ENCODE measurements at regions not wholly inside any gene's neighbourhood (a gene's known extent, or its start where the extent isn't known, plus 50 kb on each side); places are given as distances from the start of the nearest gene placed in this dataset.

DNA sequence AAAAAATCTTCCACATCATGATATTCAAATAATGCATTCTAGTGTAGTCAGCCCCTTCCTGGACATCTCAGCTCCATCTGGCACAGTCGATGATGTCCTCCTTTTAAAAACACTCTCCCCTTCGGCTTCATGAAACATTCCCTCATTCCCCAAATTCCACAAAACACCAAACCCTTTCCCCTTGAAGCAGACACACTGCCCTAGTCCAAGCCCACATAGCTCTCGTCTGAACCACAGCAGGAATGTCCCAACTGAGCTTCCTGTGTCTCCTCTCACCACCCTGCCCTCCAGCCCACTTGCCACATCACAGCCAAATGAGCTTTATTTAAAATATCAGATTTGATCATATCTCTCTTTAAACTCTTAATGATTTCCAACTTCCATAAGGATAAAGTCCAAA, 106.4 kb upstream of the CARMIL1 start:
- POLR2A ChIA-PET (ENCODE audit: partially characterized antibody), result no interaction called here
- no peak overlapping the region for H4K5ac ChIP-seq (ENCODE audit: insufficient read length, low read depth, low read length)
- H2BK12ac ChIP-seq (ENCODE audit: low read depth, low read length), result no peak overlapping the region
- no peak overlapping the region for H3K4me2 ChIP-seq (ENCODE audit: insufficient read depth in 1 of 2, low read depth in 2 of 2, low read length in 2 of 2)
- H2BK5ac ChIP-seq (ENCODE audit: low read depth, low read length), result no peak overlapping the region
- no peak overlapping the region for H3K4ac ChIP-seq (replicated peaks; ENCODE audit: insufficient read length, low read depth, low read length)
- H3K9me3 ChIP-seq (ENCODE audit: insufficient read depth in 2 of 2, low read depth in 1 of 2, low read length in 1 of 2), result no peaks in the 10 kb centered on the region
- no peak overlapping the region for H3K18ac ChIP-seq (ENCODE audit: extremely low read depth, low read length)
- no peaks in the 10 kb centered on the region for H4K20me1 ChIP-seq (replicated peaks in 1 of 2; ENCODE audit: control insufficient read depth in 1 of 2, insufficient read depth in 2 of 2, low read length in 2 of 2)
- H3K4me3 ChIP-seq (ENCODE audit: extremely low read depth in 1 of 4, insufficient read depth in 2 of 4, low read depth in 3 of 4, low read length in 4 of 4), result no peak overlapping the region
- H2AFZ ChIP-seq (ENCODE audit: low read length), result no peak overlapping the region
- no peaks in the 10 kb centered on the region for H3K36me3 ChIP-seq (ENCODE audit: control insufficient read depth in 2 of 4, insufficient read depth in 4 of 4, low read length in 3 of 4)
- CTCF ChIA-PET (ENCODE audit: partially characterized antibody), result interaction anchor here (0.5 to 1.1 kb wide), 4 partner anchors 13 to 314 kb away, joined by 3 to 4 read pairs (median 3); no protein-coding TSS in a partner anchor
- no peaks in the 10 kb centered on the region; the same call in 1 of the 2 replicates for H3K23me2 ChIP-seq (ENCODE audit: low read depth, low read length)
- H4K91ac ChIP-seq (replicated peaks; ENCODE audit: insufficient read length, low read length), result no peak overlapping the region
- no peaks in the 10 kb centered on the region for H3K27me3 ChIP-seq (replicated peaks in 1 of 4; ENCODE audit: control insufficient read depth in 3 of 4, extremely low read depth in 1 of 4, insufficient read depth in 3 of 4, low read length in 3 of 4)
- H3K4me1 ChIP-seq (replicated peaks in 1 of 4; ENCODE audit: control insufficient read depth in 3 of 4, insufficient read depth in 4 of 4, low read length in 3 of 4), result no peaks in the 10 kb centered on the region
- H3K79me1 ChIP-seq (ENCODE audit: low read depth, low read length), result no peaks in the 10 kb centered on the region
- H3K27ac ChIP-seq (ENCODE audit: low read depth, low read length), result no peak overlapping the region
- H3K56ac ChIP-seq (replicated peaks; ENCODE audit: insufficient read length, low read depth, low read length), result no peak overlapping the region
- no peak overlapping the region for H3K23ac ChIP-seq (ENCODE audit: insufficient read length)
- 92 to 100% methylated on average over 1 to 3 of the region's 3 CpGs for WGBS, 2 experiments (ENCODE audit: extremely low coverage in 1 of 2, insufficient coverage in 1 of 2, insufficient read length in 1 of 2, insufficient replicate concordance in 2 of 2, low coverage in 1 of 2, low lambda C conversion rate in 2 of 2, missing lambda C conversion rate in 1 of 2)
- H2AK5ac ChIP-seq (ENCODE audit: low read depth, low read length), result no peak overlapping the region
- no peak for FAIRE-seq
- peak in 1 of 2 experiments; percentile 7 for DNase-seq (ENCODE audit: low read depth in 1 of 2, low spot score in 2 of 2)
- no peak overlapping the region for H2BK20ac ChIP-seq (ENCODE audit: low read length)
- H3K9ac ChIP-seq (replicated peaks in 1 of 4; ENCODE audit: extremely low read depth in 1 of 4, low read depth in 3 of 4, low read length in 3 of 4), result no peak overlapping the region
- H3K79me2 ChIP-seq (ENCODE audit: control insufficient read depth in 1 of 2, insufficient read depth in 2 of 2, low read length in 2 of 2), result no peaks in the 10 kb centered on the region
- H4K8ac ChIP-seq (ENCODE audit: extremely low read depth, insufficient read depth, low read length), result no peak overlapping the region
- no peak overlapping the region for H2BK15ac ChIP-seq (ENCODE audit: low read length)
- no peak overlapping the region for H2BK120ac ChIP-seq (replicated peaks; ENCODE audit: low read depth, low read length)
- no peak overlapping the region for H3K14ac ChIP-seq (ENCODE audit: insufficient read length)
- TF ChIP-seq, protein P1, sequence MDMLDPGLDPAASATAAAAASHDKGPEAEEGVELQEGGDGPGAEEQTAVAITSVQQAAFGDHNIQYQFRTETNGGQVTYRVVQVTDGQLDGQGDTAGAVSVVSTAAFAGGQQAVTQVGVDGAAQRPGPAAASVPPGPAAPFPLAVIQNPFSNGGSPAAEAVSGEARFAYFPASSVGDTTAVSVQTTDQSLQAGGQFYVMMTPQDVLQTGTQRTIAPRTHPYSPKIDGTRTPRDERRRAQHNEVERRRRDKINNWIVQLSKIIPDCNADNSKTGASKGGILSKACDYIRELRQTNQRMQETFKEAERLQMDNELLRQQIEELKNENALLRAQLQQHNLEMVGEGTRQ (IDR thresholded peaks at IDR 0.05; ENCODE audit: low read length), result no peak
- no peak for TF ChIP-seq EGR1 (IDR thresholded peaks at IDR 0.05; ENCODE audit: borderline replicate concordance, low read depth, low read length)
- no peak for TF ChIP-seq JUN (IDR thresholded peaks at IDR 0.05; ENCODE audit: low read depth, low read length)
- TF ChIP-seq KDM4A (IDR thresholded peaks at IDR 0.05; ENCODE audit: low read depth, low read length, severe bottlenecking), result no peak
- no peak for TF ChIP-seq SIX5 (IDR thresholded peaks at IDR 0.05; ENCODE audit: low read depth, low read length)
- no peak for TF ChIP-seq RXRA (IDR thresholded peaks at IDR 0.05; ENCODE audit: insufficient read depth, low read depth, low read length)
- no peak for TF ChIP-seq KDM5A (IDR thresholded peaks at IDR 0.05; ENCODE audit: low read length)
- no peak for TF ChIP-seq BCL11A (IDR thresholded peaks at IDR 0.05; ENCODE audit: low read depth in 2 of 2, low read length in 2 of 2)
- TF ChIP-seq EP300 (IDR thresholded peaks at IDR 0.05; ENCODE audit: borderline replicate concordance in 1 of 2, low read depth in 2 of 2, low read length in 2 of 2), result no peak
- TF ChIP-seq E2F6 (IDR thresholded peaks at IDR 0.05), result no peak
- no peak for TF ChIP-seq ASH2L (IDR thresholded peaks at IDR 0.05; ENCODE audit: low read length)
- no peak for TF ChIP-seq TAF7 (optimal IDR thresholded peaks at IDR 0.05; ENCODE audit: borderline replicate concordance, low read depth, low read length)
- no peak for TF ChIP-seq RFX5 (IDR thresholded peaks at IDR 0.05; ENCODE audit: borderline replicate concordance, low read depth, low read length)

Data from H1 (cell line).